GM12873 (cell line): ENCODE measurements at regions not wholly inside any gene's neighbourhood (a gene's known extent, or its start where the extent isn't known, plus 50 kb on each side); places are given as distances from the start of the nearest gene placed in this dataset.

Source experiments
- CTCF ChIP-seq: IDR thresholded peaks from 2 replicates; pipeline ENCODE4 v1.5.1; 2012; ENCODE audit warnings: low read depth, mild to moderate bottlenecking, moderate library complexity, low read length, control low read depth; ENCODE audit not compliant: insufficient read depth; ENCODE audit errors: missing control alignments

GRCh38 chr5:68028131-68028727 lies 187.3 kb upstream of the PIK3R1 start:
- no peak for TF ChIP-seq CTCF

- TF ChIP-seq CTCF = no peak
Observed at GRCh38 chr5:68027519-68027918, 188.0 kb upstream of the PIK3R1 start.

GRCh38 chr5:68026092-68026885 lies 189.3 kb upstream of the PIK3R1 start:
- TF ChIP-seq CTCF = no peak

- no peak for TF ChIP-seq CTCF
Observed at GRCh38 chr5:68024426-68024825, 191.1 kb upstream of the PIK3R1 start.

GRCh38 chr5:68021916-68022315 lies 193.6 kb upstream of the PIK3R1 start:
- no peak for TF ChIP-seq CTCF

- TF ChIP-seq CTCF = no peak
Observed at GRCh38 chr5:68021227-68021626, 194.3 kb upstream of the PIK3R1 start.

GRCh38 chr5:68015381-68016302 lies 199.9 kb upstream of the PIK3R1 start:
- TF ChIP-seq CTCF = no peak
